HG03064 (cell line): ENCODE measurements at regions not wholly inside any gene's neighbourhood (a gene's known extent, or its start where the extent isn't known, plus 50 kb on each side); places are given as distances from the start of the nearest gene placed in this dataset.

Source experiments
- ATAC-seq: cut with Tn5 transposase; IDR thresholded peaks from one replicate; pipeline ENCODE4 v1.9.1; 2021; ENCODE audit warnings: low read depth; ENCODE audit not compliant: unreplicated experiment

GRCh38 chr3:106700981-106701380 is 676.3 kb upstream of the CCDC54 start:
- ATAC-seq: no peak

DNA sequence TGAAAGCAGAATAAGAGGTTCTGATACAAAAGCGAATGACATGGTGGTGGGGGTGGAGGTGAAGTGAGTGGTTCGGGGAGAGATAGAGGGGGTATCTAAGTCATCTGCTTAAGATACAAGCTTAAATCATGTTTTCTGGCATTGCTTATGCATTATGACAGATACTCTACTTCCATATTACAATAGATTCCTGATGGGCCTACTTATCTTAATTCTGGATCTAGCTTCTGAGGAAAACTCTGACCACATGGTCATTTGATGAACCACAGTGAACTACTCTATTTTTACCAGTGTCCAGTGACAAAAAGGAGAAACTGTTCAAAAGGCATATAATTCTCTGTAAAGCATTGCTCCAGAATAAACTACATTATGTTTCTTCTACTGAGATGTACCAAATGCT is 673.7 kb upstream of the CCDC54 start:
- ATAC-seq: no peak

GRCh38 chr3:106707347-106707746 is 669.9 kb upstream of the CCDC54 start:
- ATAC-seq: no peak

- no peak for ATAC-seq
Measured at GRCh38 chr3:106710596-106710995, 666.6 kb upstream of the CCDC54 start.

DNA sequence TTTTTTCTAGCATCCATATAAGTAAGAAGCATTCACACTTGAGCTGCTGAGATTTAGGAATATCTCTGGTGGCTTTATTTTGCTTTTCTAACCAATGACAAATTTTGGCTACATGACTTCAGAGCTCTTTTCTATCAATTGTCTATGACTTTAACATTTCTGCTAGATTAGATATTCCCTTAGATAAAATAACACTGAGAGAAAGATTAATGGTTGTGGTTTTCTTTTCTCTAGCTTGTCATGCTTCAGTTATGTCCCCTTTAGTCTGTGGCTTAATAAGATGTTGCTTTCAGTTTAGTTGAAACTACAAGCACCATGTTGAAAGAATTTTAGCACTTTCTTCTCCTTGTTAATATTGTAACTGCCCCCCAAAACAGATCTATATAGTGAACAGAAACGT is 665.6 kb upstream of the CCDC54 start:
- no peak for ATAC-seq

DNA sequence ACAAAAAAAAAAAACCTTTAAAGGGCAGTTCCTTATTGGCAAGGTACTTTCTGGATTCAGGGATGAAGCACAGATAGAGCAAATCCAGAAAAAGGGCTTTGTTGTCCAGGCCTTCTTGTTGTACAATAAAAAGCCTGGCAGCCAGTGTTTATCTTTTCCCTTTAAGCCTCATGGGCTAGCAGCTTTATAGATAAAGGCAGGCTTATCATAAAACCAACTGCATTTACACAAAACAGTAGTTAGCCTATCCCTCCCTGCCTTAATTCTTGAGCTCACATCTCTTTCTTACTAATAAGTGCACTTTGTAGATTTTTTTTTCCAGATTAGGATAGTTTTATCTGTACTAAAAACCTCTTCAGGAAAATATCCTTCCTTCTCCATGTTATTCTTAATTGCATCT is 662.8 kb upstream of the CCDC54 start:
- no peak for ATAC-seq

- ATAC-seq: no peak
Measured at GRCh38 chr3:106715286-106715685, 662.0 kb upstream of the CCDC54 start.

DNA sequence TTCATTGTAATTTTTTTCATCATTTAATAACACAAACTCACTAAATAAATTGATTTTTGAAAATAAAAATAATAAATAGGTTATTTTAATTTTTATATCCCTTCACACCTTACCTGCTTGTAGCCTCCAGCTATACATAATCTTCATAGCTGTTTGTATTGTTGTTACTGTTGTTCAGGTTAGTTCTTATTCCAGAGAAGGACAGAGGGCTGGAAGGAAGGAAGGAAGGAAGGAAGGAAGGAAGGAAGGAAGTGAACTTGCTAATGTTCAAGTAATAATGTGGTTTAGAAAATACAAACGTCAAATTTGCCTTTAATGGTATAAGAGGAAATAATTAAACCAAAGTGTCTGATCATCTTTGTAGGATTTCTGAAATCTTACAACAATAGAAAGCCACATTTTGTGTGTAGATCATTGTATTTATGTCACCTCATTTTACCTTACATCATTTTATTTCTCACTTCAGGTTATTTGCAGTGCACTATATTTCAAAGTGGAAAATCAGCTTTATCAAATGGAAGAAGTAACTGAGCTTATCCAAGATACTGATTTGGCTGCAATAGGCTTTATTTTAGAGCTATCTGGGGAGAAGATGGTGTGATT is 660.0 kb upstream of the CCDC54 start:
- ATAC-seq: no peak

GRCh38 chr3:106719077-106719476 is 658.2 kb upstream of the CCDC54 start:
- ATAC-seq: no peak

DNA sequence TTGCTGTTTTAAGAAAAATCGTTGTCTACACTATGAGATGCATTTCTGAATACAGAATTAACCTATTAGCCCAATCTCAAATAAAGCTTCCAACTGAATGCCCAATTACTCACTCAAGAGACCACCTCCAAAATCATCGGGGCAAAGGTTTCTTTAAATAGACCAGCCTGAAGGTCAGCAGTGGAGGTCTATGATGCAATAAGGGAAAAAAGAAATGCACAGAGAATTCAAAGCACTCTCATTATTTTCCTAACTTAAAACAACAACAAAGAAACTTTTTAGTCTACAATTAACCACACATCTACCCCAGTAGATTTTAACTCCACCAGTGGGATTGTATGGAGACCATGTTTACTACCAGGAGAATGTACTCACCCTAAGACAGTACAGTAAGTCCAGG is 657.7 kb upstream of the CCDC54 start:
- no peak for ATAC-seq

GRCh38 chr3:106720510-106720909 is 656.7 kb upstream of the CCDC54 start:
- no peak for ATAC-seq

GRCh38 chr3:106725566-106725965 is 651.7 kb upstream of the CCDC54 start:
- ATAC-seq: no peak

DNA sequence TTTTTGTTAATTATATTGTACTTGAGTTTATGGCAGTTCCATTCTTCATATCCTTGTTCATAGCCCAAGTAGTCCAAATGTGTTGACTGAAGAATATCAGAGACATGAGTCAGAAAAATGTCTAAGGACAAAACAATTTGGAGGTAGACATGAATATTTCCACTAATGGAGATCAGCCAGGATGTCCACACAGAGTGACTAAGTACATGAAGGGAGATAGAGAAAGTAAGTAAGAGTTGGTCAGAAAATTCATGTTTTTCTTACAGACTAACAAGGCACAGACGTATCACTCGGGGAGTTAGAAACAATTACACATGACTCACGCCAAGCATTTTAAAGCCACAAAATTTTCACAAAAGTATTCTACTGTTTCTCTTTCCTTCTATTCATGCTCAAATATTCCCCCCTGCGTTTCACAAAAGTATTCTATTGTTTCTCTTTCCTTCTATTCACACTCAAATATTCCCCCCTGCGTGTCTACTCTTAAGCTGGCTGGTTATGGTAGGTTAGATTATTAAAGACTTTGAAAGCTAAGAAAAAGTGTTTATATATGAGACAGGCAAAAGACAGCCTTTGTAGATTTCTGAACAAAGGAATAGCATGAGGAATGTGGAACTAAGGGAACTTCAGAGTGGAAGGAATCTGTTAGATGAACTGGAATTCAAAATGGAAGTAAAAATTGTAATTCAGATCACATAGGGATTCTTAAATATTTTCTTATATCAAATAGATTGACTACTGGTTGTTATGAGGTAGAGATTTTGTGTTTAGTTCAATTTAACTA is 648.7 kb upstream of the CCDC54 start:
- no peak for ATAC-seq

- ATAC-seq: no peak
Measured at GRCh38 chr3:106729481-106729880, 647.8 kb upstream of the CCDC54 start.

GRCh38 chr3:106731230-106731629 is 646.0 kb upstream of the CCDC54 start:
- no peak for ATAC-seq

- ATAC-seq: no peak
Measured at GRCh38 chr3:106734712-106735111, 642.5 kb upstream of the CCDC54 start.

DNA sequence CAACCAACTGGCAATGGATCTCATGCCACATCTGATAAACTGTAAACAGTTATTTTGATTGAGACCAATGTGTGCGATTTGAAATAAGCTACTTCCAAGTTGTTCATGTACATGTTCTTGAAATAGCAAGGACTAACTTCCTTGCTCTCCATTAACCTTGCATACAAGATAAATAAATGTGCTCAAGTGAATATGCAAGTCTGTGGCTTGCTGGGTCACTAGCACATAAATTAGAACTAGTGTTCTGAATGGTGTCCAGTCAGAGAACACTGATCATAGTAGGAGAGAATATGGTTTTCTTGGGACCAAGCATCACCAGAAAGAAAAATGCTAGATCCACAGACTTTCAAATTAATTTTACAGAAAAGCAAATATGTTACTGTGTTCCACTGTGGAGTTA is 640.0 kb upstream of the CCDC54 start:
- ATAC-seq: no peak

DNA sequence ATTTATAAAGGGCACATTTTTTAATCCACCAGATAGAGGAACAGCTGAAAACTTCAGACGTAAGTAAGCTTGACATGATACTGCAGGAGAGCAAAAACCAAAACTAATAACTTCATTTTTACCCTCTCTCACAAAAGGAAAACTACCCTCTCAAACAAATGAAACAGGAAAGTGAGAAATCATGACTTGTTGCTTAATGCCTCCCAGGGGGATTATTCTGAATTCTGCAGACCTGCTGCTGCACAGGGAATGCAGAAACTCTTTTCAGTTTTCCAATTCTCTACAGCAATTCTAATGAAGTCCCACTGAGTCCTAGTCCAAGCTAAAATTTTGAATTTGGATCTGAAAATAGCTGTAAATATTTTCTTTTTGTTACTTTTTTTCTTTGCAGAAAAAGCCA is 637.1 kb upstream of the CCDC54 start:
- no peak for ATAC-seq

DNA sequence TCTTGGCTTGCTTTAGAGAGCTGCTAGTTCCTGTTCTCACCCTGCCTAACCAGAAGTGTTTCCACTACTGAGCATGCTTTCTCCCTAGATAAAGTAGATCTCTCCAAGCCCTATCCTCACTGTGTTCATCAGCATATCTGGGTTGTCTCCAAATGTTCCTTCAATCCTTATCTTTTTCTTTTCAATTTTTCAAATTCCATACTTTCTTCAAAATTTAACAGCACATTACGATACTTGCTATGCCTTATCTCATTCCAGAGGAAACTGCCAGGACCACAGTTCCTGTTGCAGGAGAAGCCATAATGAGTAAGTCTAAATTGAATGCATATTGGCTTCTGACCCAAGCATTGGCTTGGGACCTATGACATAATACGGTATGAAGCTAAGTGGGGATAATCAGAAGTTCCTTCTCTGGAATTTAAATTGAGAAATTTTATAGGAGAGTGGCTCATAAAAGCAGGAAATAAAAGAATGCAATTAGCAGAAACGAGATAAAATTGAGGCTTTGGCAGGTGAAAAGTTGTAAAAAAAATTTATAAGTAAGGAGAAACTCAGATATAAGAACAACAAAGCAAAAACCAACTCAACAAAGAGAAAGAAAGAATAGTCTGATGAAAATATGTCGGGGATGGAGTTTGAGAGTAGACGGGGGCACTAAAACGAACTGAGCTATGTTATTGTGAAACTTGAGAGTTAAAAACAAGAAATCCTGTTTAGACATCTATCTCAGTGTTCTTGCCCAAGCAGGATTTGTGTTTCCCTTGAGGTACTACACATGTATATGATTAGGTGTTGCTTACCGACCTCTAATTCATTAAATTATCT is 631.7 kb upstream of the CCDC54 start:
- ATAC-seq: no peak

GRCh38 chr3:106746286-106746685 is 631.0 kb upstream of the CCDC54 start:
- ATAC-seq: no peak

GRCh38 chr3:106748472-106749262 is 628.6 kb upstream of the CCDC54 start:
- no peak for ATAC-seq
